PC-9 (cell line): ENCODE measurements at regions not wholly inside any gene's neighbourhood (a gene's known extent, or its start where the extent isn't known, plus 50 kb on each side); places are given as distances from the start of the nearest gene placed in this dataset.

Source experiments
- EZH2 ChIP-seq: fragments of 200-600 bp; sonication (generic); IDR thresholded peaks from 2 replicates; pipeline ENCODE4 v1.8.0; 2017; ENCODE audit warnings: antibody characterized with exemption, low read depth
- TF ChIP-seq, protein P1 (sequence below): fragments of 200-600 bp; sonication (generic); conservative IDR thresholded peaks from 2 replicates; pipeline ENCODE4 v1.6.1; 2017; ENCODE audit warnings: mixed run types, antibody characterized with exemption, mild to moderate bottlenecking, moderate library complexity

DNA sequence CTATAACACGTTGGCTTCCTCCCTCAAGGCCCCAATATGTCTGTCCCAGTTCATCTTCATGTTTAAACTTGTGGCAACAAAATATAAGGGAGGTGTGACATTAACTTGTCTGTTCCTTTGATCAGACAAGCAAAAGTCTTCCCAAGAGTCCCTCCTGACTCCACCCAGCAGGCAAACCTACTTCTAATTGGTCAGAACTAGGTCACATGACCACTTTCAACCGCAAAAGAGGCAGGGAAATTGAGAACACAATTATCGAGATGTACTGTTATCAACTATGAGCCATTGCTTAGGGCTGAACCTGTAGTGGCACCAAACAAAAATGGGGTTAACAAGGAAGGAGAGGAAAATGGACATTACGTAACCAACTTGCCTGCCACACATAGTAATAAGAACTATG is 246.8 kb upstream of the TET2 start:
- TF ChIP-seq, protein P1, sequence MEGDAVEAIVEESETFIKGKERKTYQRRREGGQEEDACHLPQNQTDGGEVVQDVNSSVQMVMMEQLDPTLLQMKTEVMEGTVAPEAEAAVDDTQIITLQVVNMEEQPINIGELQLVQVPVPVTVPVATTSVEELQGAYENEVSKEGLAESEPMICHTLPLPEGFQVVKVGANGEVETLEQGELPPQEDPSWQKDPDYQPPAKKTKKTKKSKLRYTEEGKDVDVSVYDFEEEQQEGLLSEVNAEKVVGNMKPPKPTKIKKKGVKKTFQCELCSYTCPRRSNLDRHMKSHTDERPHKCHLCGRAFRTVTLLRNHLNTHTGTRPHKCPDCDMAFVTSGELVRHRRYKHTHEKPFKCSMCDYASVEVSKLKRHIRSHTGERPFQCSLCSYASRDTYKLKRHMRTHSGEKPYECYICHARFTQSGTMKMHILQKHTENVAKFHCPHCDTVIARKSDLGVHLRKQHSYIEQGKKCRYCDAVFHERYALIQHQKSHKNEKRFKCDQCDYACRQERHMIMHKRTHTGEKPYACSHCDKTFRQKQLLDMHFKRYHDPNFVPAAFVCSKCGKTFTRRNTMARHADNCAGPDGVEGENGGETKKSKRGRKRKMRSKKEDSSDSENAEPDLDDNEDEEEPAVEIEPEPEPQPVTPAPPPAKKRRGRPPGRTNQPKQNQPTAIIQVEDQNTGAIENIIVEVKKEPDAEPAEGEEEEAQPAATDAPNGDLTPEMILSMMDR: no peak
- TF ChIP-seq EZH2: no peak
